Liver (tissue), 8 donors: ENCODE measurements at regions not wholly inside any gene's neighbourhood (a gene's known extent, or its start where the extent isn't known, plus 50 kb on each side); places are given as distances from the start of the nearest gene placed in this dataset.

Source experiments
- DNase-seq: peaks from one replicate; pipeline ENCODE4 v3.0.0-alpha.2; 2017; ENCODE audit warnings: low spot score
- H3K27ac ChIP-seq, 2 donors: one replicate each; pipeline ENCODE4 v1.7.0; 2013; ENCODE audit warnings: inconsistent platforms in 2 of 2, low read length in 2 of 2, control low read depth in 1 of 2, low read depth in 1 of 2, mild to moderate bottlenecking in 1 of 2
- H3K27me3 ChIP-seq, 4 donors: one replicate each; pipeline versions ENCODE4 v1.6.1 to v1.7.0; 2013; ENCODE audit warnings: low read length in 3 of 4, inconsistent platforms in 1 of 4, mild to moderate bottlenecking in 1 of 4, moderate library complexity in 1 of 4; ENCODE audit not compliant: control insufficient read depth in 4 of 4, insufficient read depth in 4 of 4
- H3K36me3 ChIP-seq, 4 donors: one replicate each; pipeline versions ENCODE4 v1.6.1 to v1.7.0; 2013; ENCODE audit warnings: low read length in 3 of 4, mild to moderate bottlenecking in 3 of 4, low read depth in 1 of 4, moderate library complexity in 1 of 4; ENCODE audit not compliant: control insufficient read depth in 4 of 4, insufficient read depth in 3 of 4
- H3K4me1 ChIP-seq, 4 donors: one replicate each; pipeline versions ENCODE4 v1.6.1 to v1.7.0; 2013; ENCODE audit warnings: low read length in 3 of 4, mild to moderate bottlenecking in 3 of 4, moderate library complexity in 1 of 4; ENCODE audit not compliant: control insufficient read depth in 4 of 4, insufficient read depth in 4 of 4
- H3K4me3 ChIP-seq, 3 donors: one replicate each; pipeline versions ENCODE4 v1.6.1 to v1.7.0; 2013; ENCODE audit warnings: low read length in 3 of 3, control low read depth in 1 of 3, low read depth in 1 of 3, mild to moderate bottlenecking in 1 of 3
- H3K9ac ChIP-seq, 2 donors: one replicate each; pipeline ENCODE4 v1.7.0; 2013; ENCODE audit warnings: low read length in 2 of 2, mild to moderate bottlenecking in 2 of 2, moderate library complexity in 2 of 2, control low read depth in 1 of 2, low read depth in 1 of 2
- H3K9me3 ChIP-seq, 4 donors: one replicate each; pipeline versions ENCODE4 v1.6.1 to v1.7.0; 2013; ENCODE audit warnings: low read length in 3 of 4; ENCODE audit not compliant: control insufficient read depth in 4 of 4
- EGR1 ChIP-seq, 2 donors: IDR thresholded peaks; 2 replicates each; pipeline ENCODE4 v1.6.1; 2016 to 2018; ENCODE audit warnings: antibody characterized with exemption in 2 of 2, low read depth in 2 of 2
- FOXA1 ChIP-seq: IDR thresholded peaks from 2 replicates; pipeline ENCODE4 v1.6.1; 2016; ENCODE audit warnings: antibody characterized with exemption
- FOXA2 ChIP-seq: IDR thresholded peaks from 2 replicates; pipeline ENCODE4 v1.6.1; 2016; ENCODE audit warnings: antibody characterized with exemption
- GABPA ChIP-seq, 2 donors: IDR thresholded peaks in 1 of 2; conservative IDR thresholded peaks in 1 of 2; 2 replicates each; pipeline ENCODE4 v1.6.1; 2016; ENCODE audit warnings: antibody characterized with exemption in 2 of 2, mild to moderate bottlenecking in 1 of 2, moderate library complexity in 1 of 2
- HNF4A ChIP-seq, 2 donors: conservative IDR thresholded peaks; 2 replicates each; pipeline ENCODE4 v1.6.1; 2016; ENCODE audit warnings: antibody characterized with exemption in 2 of 2, mild to moderate bottlenecking in 2 of 2
- HNF4G ChIP-seq: IDR thresholded peaks from 2 replicates; pipeline ENCODE4 v1.6.1; 2016; ENCODE audit warnings: antibody characterized with exemption
- JUND ChIP-seq, 2 donors: IDR thresholded peaks; 2 replicates each; pipeline ENCODE4 v1.6.1; 2016; ENCODE audit warnings: antibody characterized with exemption in 2 of 2
- NR2F2 ChIP-seq: IDR thresholded peaks from 2 replicates; pipeline ENCODE4 v1.6.1; 2016; ENCODE audit warnings: antibody characterized with exemption
- RAD21 ChIP-seq, 2 donors: IDR thresholded peaks; 2 replicates each; pipeline ENCODE4 v1.6.1; 2016; ENCODE audit warnings: antibody characterized with exemption in 2 of 2, mild to moderate bottlenecking in 2 of 2
- RXRA ChIP-seq, 2 donors: IDR thresholded peaks; 2 replicates each; pipeline ENCODE4 v1.6.1; 2017 to 2018; ENCODE audit warnings: antibody characterized with exemption in 2 of 2, mild to moderate bottlenecking in 1 of 2
- SP1 ChIP-seq: IDR thresholded peaks from 2 replicates; pipeline ENCODE4 v1.6.1; 2018; ENCODE audit warnings: antibody characterized with exemption, mild to moderate bottlenecking
- TAF1 ChIP-seq: conservative IDR thresholded peaks from 2 replicates; pipeline ENCODE4 v1.6.1; 2016; ENCODE audit warnings: antibody characterized with exemption, mild to moderate bottlenecking
- YY1 ChIP-seq: IDR thresholded peaks from 2 replicates; pipeline ENCODE4 v1.6.1; 2016; ENCODE audit warnings: antibody characterized with exemption, mild to moderate bottlenecking
- WGBS: extraction: QIAGEN DNeasy Blood & Tissue Kit; methylation state at CpG from one replicate; pipeline ENCODE4 v1.1.7; 2013; 5-methylcytosine and 5-hydroxymethylcytosine counted together
- TF ChIP-seq, protein P1 (sequence below): IDR thresholded peaks from 2 replicates; pipeline ENCODE4 v1.6.1; 2016; ENCODE audit warnings: antibody characterized with exemption, mild to moderate bottlenecking
- TF ChIP-seq, protein P2 (sequence below): IDR thresholded peaks from 2 replicates; pipeline ENCODE4 v1.6.1; 2016; ENCODE audit warnings: antibody characterized with exemption
- TF ChIP-seq, protein P3 (sequence below): IDR thresholded peaks from 2 replicates; pipeline ENCODE4 v1.6.1; 2016; ENCODE audit warnings: antibody characterized with exemption
- TF ChIP-seq, protein P4 (sequence below): fragments of 150-350 bp; IDR thresholded peaks from 2 replicates; pipeline ENCODE4 v1.5.1; 2017; ENCODE audit warnings: improper control_type of control experiment, low read depth, low read length; ENCODE audit not compliant: missing input control
- TF ChIP-seq, protein P5 (sequence below): IDR thresholded peaks from 2 replicates; pipeline ENCODE4 v1.6.1; 2016; ENCODE audit warnings: antibody characterized with exemption
- donor health status: healthy.
- donor health status: healthy.
- donor health status: healthy.
- donor health status: healthy.
- donor health status: healthy.

DNA sequence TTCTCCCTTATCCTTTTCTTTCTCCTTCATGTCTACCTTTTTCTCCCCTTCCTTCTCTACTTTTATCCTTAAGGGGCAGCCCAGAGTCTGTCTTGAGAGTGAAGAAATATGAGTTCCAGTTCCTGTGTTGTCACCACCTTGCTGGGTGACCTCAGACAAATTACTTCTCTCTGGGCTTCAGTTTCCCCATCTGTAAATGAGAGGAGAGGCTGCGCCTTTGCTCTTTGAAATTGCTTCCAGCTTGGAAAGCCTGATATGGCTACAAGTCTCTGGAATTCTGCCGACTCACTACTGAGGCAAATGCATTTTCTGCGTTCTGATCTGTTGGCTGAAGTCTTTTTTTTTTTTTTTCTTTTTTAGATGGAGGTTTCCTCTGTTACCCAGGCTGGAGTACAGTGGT lies 119.2 kb downstream of the SYF2 start (continued):
- TF ChIP-seq, protein P1, sequence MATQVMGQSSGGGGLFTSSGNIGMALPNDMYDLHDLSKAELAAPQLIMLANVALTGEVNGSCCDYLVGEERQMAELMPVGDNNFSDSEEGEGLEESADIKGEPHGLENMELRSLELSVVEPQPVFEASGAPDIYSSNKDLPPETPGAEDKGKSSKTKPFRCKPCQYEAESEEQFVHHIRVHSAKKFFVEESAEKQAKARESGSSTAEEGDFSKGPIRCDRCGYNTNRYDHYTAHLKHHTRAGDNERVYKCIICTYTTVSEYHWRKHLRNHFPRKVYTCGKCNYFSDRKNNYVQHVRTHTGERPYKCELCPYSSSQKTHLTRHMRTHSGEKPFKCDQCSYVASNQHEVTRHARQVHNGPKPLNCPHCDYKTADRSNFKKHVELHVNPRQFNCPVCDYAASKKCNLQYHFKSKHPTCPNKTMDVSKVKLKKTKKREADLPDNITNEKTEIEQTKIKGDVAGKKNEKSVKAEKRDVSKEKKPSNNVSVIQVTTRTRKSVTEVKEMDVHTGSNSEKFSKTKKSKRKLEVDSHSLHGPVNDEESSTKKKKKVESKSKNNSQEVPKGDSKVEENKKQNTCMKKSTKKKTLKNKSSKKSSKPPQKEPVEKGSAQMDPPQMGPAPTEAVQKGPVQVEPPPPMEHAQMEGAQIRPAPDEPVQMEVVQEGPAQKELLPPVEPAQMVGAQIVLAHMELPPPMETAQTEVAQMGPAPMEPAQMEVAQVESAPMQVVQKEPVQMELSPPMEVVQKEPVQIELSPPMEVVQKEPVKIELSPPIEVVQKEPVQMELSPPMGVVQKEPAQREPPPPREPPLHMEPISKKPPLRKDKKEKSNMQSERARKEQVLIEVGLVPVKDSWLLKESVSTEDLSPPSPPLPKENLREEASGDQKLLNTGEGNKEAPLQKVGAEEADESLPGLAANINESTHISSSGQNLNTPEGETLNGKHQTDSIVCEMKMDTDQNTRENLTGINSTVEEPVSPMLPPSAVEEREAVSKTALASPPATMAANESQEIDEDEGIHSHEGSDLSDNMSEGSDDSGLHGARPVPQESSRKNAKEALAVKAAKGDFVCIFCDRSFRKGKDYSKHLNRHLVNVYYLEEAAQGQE = no peak
- TF ChIP-seq HNF4A (conservative IDR thresholded peaks at IDR 0.05) (no peak), GABPA (IDR thresholded peaks at IDR 0.05 in 1 of 2, conservative IDR thresholded peaks at IDR 0.05 in 1 of 2) (no peak), JUND (IDR thresholded peaks at IDR 0.05) (no peak), TAF1 (no peak)

DNA sequence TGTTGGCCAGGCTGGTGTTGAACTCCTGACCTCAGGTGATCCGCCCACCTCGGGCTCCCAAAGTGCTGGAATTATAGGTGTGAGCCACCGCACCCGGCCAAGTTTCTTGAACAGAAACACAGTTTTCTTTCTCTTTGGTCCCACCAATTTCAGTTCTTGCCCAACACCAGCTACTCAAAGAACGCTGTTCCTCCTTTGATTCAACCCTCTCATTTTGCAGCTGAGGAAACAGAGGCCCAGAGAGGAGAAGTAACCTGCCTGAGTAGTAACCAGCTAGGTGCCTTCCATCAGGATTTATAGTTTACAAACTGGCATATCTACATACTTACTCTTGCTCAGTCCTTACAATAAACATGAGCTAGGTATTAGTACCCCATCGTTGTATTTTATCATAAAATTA lies 119.9 kb downstream of the SYF2 start:
- Histone ChIP-seq H3K27ac (no peak overlapping the region), H3K9me3 (peaks cover 0 to 6% (median 3%) of the 10 kb centered on the region in 4 donors), H3K9ac (no peak overlapping the region), H3K4me3 (no peak overlapping the region), H3K27me3 (no peaks in the 10 kb centered on the region), H3K4me1 (no peaks in the 10 kb centered on the region), H3K36me3 (no peaks in the 10 kb centered on the region)
- TF ChIP-seq, protein P2, sequence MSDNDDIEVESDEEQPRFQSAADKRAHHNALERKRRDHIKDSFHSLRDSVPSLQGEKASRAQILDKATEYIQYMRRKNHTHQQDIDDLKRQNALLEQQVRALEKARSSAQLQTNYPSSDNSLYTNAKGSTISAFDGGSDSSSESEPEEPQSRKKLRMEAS = no peak
- TF ChIP-seq, protein P1 = no peak
- TF ChIP-seq HNF4G (no peak), EGR1 (IDR thresholded peaks at IDR 0.05; ENCODE audit: low read depth in 2 of 2) (no peak), TAF1 (no peak), SP1 (no peak), JUND (IDR thresholded peaks at IDR 0.05) (no peak), YY1 (no peak), RXRA (IDR thresholded peaks at IDR 0.05) (no peak), FOXA2 (no peak), NR2F2 (no peak), RAD21 (IDR thresholded peaks at IDR 0.05) (no peak), GABPA (IDR thresholded peaks at IDR 0.05 in 1 of 2, conservative IDR thresholded peaks at IDR 0.05 in 1 of 2) (no peak), HNF4A (conservative IDR thresholded peaks at IDR 0.05) (no peak), FOXA1 (no peak)
- TF ChIP-seq, protein P3, sequence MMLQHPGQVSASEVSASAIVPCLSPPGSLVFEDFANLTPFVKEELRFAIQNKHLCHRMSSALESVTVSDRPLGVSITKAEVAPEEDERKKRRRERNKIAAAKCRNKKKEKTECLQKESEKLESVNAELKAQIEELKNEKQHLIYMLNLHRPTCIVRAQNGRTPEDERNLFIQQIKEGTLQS = no peak
- TF ChIP-seq, protein P4, sequence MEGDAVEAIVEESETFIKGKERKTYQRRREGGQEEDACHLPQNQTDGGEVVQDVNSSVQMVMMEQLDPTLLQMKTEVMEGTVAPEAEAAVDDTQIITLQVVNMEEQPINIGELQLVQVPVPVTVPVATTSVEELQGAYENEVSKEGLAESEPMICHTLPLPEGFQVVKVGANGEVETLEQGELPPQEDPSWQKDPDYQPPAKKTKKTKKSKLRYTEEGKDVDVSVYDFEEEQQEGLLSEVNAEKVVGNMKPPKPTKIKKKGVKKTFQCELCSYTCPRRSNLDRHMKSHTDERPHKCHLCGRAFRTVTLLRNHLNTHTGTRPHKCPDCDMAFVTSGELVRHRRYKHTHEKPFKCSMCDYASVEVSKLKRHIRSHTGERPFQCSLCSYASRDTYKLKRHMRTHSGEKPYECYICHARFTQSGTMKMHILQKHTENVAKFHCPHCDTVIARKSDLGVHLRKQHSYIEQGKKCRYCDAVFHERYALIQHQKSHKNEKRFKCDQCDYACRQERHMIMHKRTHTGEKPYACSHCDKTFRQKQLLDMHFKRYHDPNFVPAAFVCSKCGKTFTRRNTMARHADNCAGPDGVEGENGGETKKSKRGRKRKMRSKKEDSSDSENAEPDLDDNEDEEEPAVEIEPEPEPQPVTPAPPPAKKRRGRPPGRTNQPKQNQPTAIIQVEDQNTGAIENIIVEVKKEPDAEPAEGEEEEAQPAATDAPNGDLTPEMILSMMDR = no peak
- TF ChIP-seq, protein P5, sequence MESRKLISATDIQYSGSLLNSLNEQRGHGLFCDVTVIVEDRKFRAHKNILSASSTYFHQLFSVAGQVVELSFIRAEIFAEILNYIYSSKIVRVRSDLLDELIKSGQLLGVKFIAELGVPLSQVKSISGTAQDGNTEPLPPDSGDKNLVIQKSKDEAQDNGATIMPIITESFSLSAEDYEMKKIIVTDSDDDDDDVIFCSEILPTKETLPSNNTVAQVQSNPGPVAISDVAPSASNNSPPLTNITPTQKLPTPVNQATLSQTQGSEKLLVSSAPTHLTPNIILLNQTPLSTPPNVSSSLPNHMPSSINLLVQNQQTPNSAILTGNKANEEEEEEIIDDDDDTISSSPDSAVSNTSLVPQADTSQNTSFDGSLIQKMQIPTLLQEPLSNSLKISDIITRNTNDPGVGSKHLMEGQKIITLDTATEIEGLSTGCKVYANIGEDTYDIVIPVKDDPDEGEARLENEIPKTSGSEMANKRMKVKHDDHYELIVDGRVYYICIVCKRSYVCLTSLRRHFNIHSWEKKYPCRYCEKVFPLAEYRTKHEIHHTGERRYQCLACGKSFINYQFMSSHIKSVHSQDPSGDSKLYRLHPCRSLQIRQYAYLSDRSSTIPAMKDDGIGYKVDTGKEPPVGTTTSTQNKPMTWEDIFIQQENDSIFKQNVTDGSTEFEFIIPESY = no peak
- WGBS = 85% methylated on average over 6 of the region's 6 CpGs
- DNase-seq = no peak
